GM21717 (cell line): ENCODE measurements at regions not wholly inside any gene's neighbourhood (a gene's known extent, or its start where the extent isn't known, plus 50 kb on each side); places are given as distances from the start of the nearest gene placed in this dataset.
A peak's percentile ranks its signal among the peaks of the same experiment; 100 is the strongest.

Experiments
- ATAC-seq: cut with Tn5 transposase; IDR thresholded peaks from one replicate; pipeline ENCODE4 v1.9.1; 2021; ENCODE audit warnings: mild to moderate bottlenecking, moderate library complexity; ENCODE audit not compliant: unreplicated experiment

GRCh38 chr18:71798986-71799673 is 745.0 kb downstream of the CBLN2 start:
- ATAC-seq = no peak

- no peak for ATAC-seq
Observed at GRCh38 chr18:71797554-71797953, 746.6 kb downstream of the CBLN2 start.

GRCh38 chr18:71784777-71785176 is 759.4 kb downstream of the CBLN2 start:
- peak; percentile 74 for ATAC-seq

- ATAC-seq = no peak
Observed at GRCh38 chr18:71760541-71760940, 783.6 kb downstream of the CBLN2 start.

GRCh38 chr18:71754246-71754645 is 789.9 kb downstream of the CBLN2 start:
- no peak for ATAC-seq

GRCh38 chr18:71743634-71744033 is 800.5 kb downstream of the CBLN2 start:
- no peak for ATAC-seq

- ATAC-seq = no peak
Observed at GRCh38 chr18:71729611-71730010, 814.5 kb downstream of the CBLN2 start.

- no peak for ATAC-seq
Observed at GRCh38 chr18:71727909-71728308, 816.2 kb downstream of the CBLN2 start.

GRCh38 chr18:71725256-71725655 is 818.9 kb downstream of the CBLN2 start:
- no peak for ATAC-seq

- ATAC-seq = no peak
Observed at GRCh38 chr18:71707985-71708500, 836.1 kb downstream of the CBLN2 start.

GRCh38 chr18:71707400-71707799 is 836.7 kb downstream of the CBLN2 start:
- no peak for ATAC-seq

GRCh38 chr18:71689416-71690160 is 854.6 kb downstream of the CBLN2 start:
- no peak for ATAC-seq

GRCh38 chr18:71682591-71682990 is 861.6 kb downstream of the CBLN2 start:
- no peak for ATAC-seq

- no peak for ATAC-seq
Observed at GRCh38 chr18:71678144-71678543, 866.0 kb downstream of the CBLN2 start.

- no peak for ATAC-seq
Observed at GRCh38 chr18:71673954-71674353, 870.2 kb downstream of the CBLN2 start.

- ATAC-seq = no peak
Observed at GRCh38 chr18:71673498-71673897, 870.6 kb downstream of the CBLN2 start.

GRCh38 chr18:71666481-71666880 is 877.7 kb downstream of the CBLN2 start:
- ATAC-seq = no peak

- no peak for ATAC-seq
Observed at GRCh38 chr18:71665131-71665530, 879.0 kb downstream of the CBLN2 start.

GRCh38 chr18:71643822-71644221 is 900.3 kb downstream of the CBLN2 start:
- no peak for ATAC-seq

- ATAC-seq = no peak
Observed at GRCh38 chr18:71630696-71631095, 913.4 kb downstream of the CBLN2 start.

GRCh38 chr18:71625556-71626090 is 918.5 kb downstream of the CBLN2 start:
- no peak for ATAC-seq

GRCh38 chr18:71598374-71598773 is 945.8 kb downstream of the CBLN2 start:
- ATAC-seq = no peak
